ENCODE measurements at regions not wholly inside any gene's neighbourhood (a gene's known extent, or its start where the extent isn't known, plus 50 kb on each side); places are given as distances from the start of the nearest gene placed in this dataset.

- no peak for TF ChIP-seq EZH2 (IDR thresholded peaks at IDR 0.05; ENCODE audit: low read depth)
- no peak for TF ChIP-seq CTCF (conservative IDR thresholded peaks at IDR 0.05)
These were observed 101.3 kb upstream of the GHITM start for GRCh38 chr10:84038035-84038434.
